22Rv1 (cell line): ENCODE measurements at regions not wholly inside any gene's neighbourhood (a gene's known extent, or its start where the extent isn't known, plus 50 kb on each side); places are given as distances from the start of the nearest gene placed in this dataset.

ENCODE experiments used
- CTCF ChIP-seq: fragments of 450-650 bp; IDR thresholded peaks from 2 replicates; pipeline ENCODE4 v1.5.1; 2017; ENCODE audit warnings: mild to moderate bottlenecking
- ZFX ChIP-seq: fragments of 450-650 bp; IDR thresholded peaks from 2 replicates; pipeline ENCODE4 v1.6.1; 2017; ENCODE audit warnings: antibody characterized with exemption, borderline replicate concordance

- TF ChIP-seq CTCF: no peak
- TF ChIP-seq ZFX: no peak
These were observed 869.9 kb upstream of the AMELY start for GRCh38 chrY:7781501-7781900.
